DND-41 (cell line): ENCODE measurements at regions not wholly inside any gene's neighbourhood (a gene's known extent, or its start where the extent isn't known, plus 50 kb on each side); places are given as distances from the start of the nearest gene placed in this dataset.

ENCODE experiments used
- CTCF ChIP-seq: IDR thresholded peaks from 2 replicates; pipeline ENCODE4 v1.5.1; 2012; ENCODE audit warnings: borderline replicate concordance, low read length, moderate library complexity, mild to moderate bottlenecking; ENCODE audit not compliant: poor library complexity, severe bottlenecking; ENCODE audit errors: extremely low read depth
- EZH2 ChIP-seq: IDR thresholded peaks from 3 replicates; pipeline ENCODE4 v1.6.1; 2012; ENCODE audit warnings: borderline replicate concordance, low read depth, mild to moderate bottlenecking, moderate library complexity, low read length, inconsistent platforms; ENCODE audit not compliant: severe bottlenecking

- TF ChIP-seq CTCF: no peak
- no peak for TF ChIP-seq EZH2
These were observed 80.2 kb downstream of the TMEM114 start for GRCh38 chr16:8510160-8510559.
